HG02588 (cell line): ENCODE measurements at regions not wholly inside any gene's neighbourhood (a gene's known extent, or its start where the extent isn't known, plus 50 kb on each side); places are given as distances from the start of the nearest gene placed in this dataset.

ENCODE experiments used
- ATAC-seq: cut with Tn5 transposase; IDR thresholded peaks from one replicate; pipeline ENCODE4 v1.9.1; 2021; ENCODE audit warnings: mild to moderate bottlenecking, moderate library complexity; ENCODE audit not compliant: unreplicated experiment

DNA sequence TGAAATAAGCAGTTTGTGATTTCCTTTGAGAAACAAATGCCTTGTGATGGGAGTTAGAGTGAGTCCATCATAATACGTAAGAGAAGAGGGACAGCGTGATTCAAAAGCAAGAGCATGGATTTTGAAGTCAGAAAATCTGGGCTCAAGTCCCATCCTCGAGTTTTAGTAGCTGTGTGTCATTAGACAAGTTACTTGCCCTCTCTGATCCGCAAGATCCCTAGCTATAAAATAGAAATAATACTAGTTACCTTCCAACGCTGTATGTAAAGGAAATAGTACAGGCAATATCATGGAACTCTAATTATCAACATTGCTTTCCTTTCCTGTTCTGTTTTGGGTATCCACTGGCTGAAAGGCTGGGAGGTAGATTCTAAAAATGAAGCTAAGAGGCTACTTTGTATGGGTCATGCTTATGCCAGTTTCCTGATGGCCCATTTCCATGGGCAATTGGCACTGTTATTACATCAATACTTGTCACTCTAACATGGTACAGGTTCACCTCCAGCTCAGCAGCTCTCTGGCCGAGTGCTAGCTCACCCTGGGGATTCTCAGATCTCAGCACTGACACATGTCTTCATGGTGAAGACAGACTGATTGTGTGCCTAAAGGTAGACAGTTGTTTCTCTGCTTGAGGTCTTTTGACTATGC, 241.7 kb upstream of the KLF4 start:
- ATAC-seq, result no peak

GRCh38 chr9:107730666-107731065, 241.1 kb upstream of the KLF4 start:
- ATAC-seq, result no peak

GRCh38 chr9:107727086-107727780, 237.7 kb upstream of the KLF4 start:
- no peak for ATAC-seq

GRCh38 chr9:107723015-107723414, 233.4 kb upstream of the KLF4 start:
- ATAC-seq, result no peak

- no peak for ATAC-seq
These were observed 232.2 kb upstream of the KLF4 start for GRCh38 chr9:107721705-107722245.

GRCh38 chr9:107720501-107720900, 230.9 kb upstream of the KLF4 start:
- ATAC-seq, result no peak

DNA sequence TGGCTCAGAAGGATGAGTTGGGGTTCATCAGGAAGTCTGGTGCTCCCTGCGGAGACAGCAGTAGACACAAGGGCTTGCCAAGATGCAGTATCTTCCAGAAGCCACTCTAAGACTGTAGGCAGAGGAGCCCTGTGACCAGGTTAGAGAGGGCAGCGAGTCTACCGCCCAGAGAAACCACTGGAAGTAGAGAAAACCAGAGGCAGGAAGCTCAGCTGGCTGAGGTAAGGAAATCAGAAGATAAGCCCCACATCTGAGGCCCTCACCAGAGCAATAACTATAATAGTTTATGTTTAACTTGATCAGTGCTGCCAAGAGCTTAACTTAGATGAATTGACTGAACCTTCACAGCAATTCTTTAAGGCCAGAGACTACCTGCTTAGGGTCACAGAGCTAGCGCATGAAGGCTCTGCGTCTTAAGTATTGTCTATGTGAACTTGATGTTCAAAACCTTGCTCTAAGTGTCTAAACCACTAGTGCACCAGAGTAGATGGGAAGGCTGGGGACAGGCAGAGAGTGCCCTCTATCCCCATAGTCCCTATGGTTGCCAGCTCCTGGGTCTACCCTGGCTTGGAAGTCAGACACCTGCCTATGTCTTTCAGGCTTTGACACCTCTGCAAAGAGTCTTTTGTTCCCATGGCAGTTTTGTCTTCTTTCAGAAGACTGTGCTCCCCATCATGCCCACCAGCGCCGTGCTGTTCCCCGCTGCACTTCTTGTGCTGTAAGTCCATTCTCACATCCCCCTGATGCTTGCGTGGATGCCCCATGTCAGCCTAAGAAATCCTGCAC, 228.2 kb upstream of the KLF4 start:
- ATAC-seq, result no peak

DNA sequence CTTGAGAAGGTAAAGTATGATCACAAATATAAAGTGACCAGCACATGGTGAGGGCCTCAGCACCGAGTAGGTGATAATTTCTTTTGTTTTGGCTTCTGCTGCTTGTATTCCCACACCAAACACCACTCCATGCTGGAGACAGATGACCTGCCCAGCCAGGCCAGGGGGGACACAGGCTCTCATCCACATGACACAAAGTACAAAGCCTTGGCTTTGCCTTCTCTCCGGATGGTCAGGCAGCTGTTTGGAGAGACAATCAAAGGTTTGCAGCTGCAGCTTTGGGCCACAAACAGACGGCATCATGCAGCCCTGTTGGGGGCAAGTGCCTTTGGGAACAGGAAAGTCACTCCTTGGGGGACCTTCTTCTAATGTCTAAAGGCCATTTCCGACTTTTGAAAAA, 226.2 kb upstream of the KLF4 start:
- ATAC-seq, result no peak

GRCh38 chr9:107713470-107713869, 223.9 kb upstream of the KLF4 start:
- no peak for ATAC-seq

GRCh38 chr9:107712390-107712789, 222.8 kb upstream of the KLF4 start:
- no peak for ATAC-seq

GRCh38 chr9:107711542-107711941, 222.0 kb upstream of the KLF4 start:
- no peak for ATAC-seq

GRCh38 chr9:107710953-107711352, 221.4 kb upstream of the KLF4 start:
- no peak for ATAC-seq

GRCh38 chr9:107710546-107710945, 221.0 kb upstream of the KLF4 start:
- ATAC-seq, result no peak

GRCh38 chr9:107708791-107709190, 219.2 kb upstream of the KLF4 start:
- no peak for ATAC-seq

GRCh38 chr9:107707915-107708441, 218.4 kb upstream of the KLF4 start:
- no peak for ATAC-seq

- no peak for ATAC-seq
These were observed 217.9 kb upstream of the KLF4 start for GRCh38 chr9:107707428-107707837.

DNA sequence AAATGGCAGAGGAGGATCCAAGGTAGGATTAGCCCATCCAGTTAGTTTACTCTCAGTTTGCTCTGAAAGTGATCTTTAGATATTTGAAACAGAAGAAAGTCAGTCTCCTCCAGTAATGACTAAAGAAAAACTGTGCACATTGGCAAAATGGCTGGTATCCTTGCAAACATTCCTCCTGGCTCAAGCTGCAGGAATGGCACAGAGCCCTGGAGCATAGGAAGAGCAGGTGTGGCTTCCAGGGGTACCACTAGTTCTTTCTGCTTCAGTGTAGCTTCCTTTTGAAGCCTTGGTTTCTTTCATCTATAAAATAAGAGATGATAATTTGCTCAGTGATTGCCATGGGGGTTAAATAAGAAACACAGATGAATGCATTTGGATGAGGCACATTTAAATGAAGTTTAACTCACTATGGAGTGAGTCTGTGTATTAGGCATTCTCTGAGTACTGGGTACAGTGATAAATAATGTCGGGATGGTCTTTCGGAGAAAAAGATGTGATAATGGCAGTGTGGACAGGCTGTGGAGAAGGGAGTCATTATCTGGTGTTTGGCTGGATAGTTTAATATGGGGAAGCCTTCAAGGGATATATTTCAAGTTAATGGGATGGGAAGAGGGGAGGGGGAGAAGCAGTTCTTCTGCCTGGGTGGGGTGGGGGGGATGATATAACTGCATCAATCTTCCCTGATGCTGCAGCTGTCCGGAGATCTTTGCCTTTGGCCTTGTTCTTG, 217.3 kb upstream of the KLF4 start:
- ATAC-seq, result no peak

DNA sequence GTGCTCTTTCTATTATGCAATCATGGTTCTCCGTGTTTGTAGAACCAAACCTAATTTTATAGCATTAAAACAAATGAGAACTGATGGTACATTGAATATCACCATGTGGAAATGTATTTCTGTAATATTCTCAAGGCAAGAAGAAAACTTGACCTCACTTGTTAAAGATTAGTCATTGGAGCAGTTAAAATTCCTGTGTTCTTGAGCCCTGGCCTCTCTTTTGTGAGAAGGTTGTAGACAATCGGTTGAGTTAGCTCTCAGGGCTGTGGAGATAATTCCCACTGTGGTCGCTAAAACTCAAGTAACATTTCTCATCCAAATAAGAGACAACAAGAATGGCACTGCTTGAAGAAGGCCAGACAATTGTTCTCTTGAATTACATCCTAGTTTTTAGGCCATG, 216.0 kb upstream of the KLF4 start:
- no peak for ATAC-seq

GRCh38 chr9:107704774-107705173, 215.2 kb upstream of the KLF4 start:
- no peak for ATAC-seq

DNA sequence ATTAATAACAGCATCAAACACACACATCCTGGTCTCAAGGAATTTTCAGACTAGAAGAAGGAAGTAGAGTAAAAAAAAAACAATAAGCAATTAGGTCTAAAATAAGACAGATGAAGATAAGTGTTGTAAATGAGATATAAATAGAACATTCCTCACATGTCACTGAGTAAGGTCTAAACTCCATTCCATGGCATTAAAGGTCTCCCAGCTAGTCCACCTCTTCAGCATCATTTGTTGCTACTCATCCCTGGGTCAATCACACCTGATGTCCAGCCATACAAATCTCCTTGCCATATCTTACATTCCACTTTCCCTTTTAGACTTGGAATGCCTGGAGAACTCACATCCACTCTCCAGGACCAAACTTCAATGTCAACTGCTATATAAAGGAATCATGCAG, 214.1 kb upstream of the KLF4 start:
- ATAC-seq, result no peak

GRCh38 chr9:107700847-107701246, 211.3 kb upstream of the KLF4 start:
- ATAC-seq, result no peak
